ENCODE measurements at regions not wholly inside any gene's neighbourhood (a gene's known extent, or its start where the extent isn't known, plus 50 kb on each side); places are given as distances from the start of the nearest gene placed in this dataset.

DNA sequence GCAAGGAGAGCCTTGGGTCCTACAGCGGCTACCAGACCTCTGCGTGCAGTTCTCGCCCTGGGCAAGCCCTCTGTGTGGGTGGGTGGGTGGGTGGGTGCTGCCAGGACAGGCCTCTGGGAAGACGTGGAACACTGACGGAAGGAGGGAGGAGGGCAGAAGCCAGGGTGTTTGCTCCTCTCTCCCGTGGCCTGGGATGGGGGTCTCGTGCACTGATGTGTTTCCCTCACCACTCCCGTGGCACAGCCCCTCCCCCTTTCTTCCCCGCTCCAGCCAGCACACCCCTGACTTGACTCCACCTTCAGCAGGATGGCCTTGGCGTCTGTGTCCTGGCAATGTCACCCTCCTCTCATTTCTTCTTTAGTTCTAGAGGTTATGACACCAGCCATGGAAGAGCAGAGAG lies 130.0 kb downstream of the CDH26 start:
- Histone ChIP-seq H3K4me3 (replicated peaks; ENCODE audit: insufficient read depth, low read length) (no peak overlapping the region), H3K27ac (replicated peaks) (no peak overlapping the region), H3K27me3 (ENCODE audit: insufficient read depth, poor library complexity, severe bottlenecking) (no peaks in the 10 kb centered on the region)
- no peak for DNase-seq (ENCODE audit: low read depth in 1 of 2, low spot score in 1 of 2)
- no peak for TF ChIP-seq GABPA (IDR thresholded peaks at IDR 0.05; ENCODE audit: low read depth)
- no peak for TF ChIP-seq SPI1 (IDR thresholded peaks at IDR 0.05; ENCODE audit: borderline replicate concordance, low read depth)
- no peak for TF ChIP-seq POLR2AphosphoS5 (IDR thresholded peaks at IDR 0.05; ENCODE audit: low read depth)
- TF ChIP-seq, protein P1, sequence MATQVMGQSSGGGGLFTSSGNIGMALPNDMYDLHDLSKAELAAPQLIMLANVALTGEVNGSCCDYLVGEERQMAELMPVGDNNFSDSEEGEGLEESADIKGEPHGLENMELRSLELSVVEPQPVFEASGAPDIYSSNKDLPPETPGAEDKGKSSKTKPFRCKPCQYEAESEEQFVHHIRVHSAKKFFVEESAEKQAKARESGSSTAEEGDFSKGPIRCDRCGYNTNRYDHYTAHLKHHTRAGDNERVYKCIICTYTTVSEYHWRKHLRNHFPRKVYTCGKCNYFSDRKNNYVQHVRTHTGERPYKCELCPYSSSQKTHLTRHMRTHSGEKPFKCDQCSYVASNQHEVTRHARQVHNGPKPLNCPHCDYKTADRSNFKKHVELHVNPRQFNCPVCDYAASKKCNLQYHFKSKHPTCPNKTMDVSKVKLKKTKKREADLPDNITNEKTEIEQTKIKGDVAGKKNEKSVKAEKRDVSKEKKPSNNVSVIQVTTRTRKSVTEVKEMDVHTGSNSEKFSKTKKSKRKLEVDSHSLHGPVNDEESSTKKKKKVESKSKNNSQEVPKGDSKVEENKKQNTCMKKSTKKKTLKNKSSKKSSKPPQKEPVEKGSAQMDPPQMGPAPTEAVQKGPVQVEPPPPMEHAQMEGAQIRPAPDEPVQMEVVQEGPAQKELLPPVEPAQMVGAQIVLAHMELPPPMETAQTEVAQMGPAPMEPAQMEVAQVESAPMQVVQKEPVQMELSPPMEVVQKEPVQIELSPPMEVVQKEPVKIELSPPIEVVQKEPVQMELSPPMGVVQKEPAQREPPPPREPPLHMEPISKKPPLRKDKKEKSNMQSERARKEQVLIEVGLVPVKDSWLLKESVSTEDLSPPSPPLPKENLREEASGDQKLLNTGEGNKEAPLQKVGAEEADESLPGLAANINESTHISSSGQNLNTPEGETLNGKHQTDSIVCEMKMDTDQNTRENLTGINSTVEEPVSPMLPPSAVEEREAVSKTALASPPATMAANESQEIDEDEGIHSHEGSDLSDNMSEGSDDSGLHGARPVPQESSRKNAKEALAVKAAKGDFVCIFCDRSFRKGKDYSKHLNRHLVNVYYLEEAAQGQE (IDR thresholded peaks at IDR 0.05; ENCODE audit: insufficient replicate concordance, low read depth): no peak
- TF ChIP-seq, protein P2, sequence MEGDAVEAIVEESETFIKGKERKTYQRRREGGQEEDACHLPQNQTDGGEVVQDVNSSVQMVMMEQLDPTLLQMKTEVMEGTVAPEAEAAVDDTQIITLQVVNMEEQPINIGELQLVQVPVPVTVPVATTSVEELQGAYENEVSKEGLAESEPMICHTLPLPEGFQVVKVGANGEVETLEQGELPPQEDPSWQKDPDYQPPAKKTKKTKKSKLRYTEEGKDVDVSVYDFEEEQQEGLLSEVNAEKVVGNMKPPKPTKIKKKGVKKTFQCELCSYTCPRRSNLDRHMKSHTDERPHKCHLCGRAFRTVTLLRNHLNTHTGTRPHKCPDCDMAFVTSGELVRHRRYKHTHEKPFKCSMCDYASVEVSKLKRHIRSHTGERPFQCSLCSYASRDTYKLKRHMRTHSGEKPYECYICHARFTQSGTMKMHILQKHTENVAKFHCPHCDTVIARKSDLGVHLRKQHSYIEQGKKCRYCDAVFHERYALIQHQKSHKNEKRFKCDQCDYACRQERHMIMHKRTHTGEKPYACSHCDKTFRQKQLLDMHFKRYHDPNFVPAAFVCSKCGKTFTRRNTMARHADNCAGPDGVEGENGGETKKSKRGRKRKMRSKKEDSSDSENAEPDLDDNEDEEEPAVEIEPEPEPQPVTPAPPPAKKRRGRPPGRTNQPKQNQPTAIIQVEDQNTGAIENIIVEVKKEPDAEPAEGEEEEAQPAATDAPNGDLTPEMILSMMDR (IDR thresholded peaks at IDR 0.05; ENCODE audit: insufficient read depth, low read length): no peak

DNA sequence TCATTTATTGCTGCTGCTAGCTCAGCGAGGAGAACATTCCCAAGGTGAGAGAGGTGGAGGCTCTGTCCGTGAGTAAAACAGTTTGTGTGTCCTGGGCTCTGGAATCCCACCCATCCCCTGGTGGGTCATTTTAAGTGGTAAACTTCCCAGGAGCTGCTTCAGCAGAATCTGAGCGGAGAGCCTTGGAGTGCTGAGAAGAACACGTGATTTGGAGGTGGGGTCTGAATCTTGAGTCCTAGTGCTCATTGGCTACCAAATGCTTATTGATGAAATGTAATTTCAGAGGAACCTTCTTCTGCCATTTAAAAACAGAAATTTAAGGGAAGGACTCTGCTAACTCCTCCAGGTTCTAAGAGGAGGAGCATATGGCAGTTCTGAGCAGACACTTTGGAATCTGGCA lies 132.4 kb downstream of the CDH26 start:
- Histone ChIP-seq H3K4me3 (replicated peaks; ENCODE audit: insufficient read depth, low read length) (no peak overlapping the region), H3K27ac (replicated peaks) (no peak overlapping the region), H3K27me3 (ENCODE audit: insufficient read depth, poor library complexity, severe bottlenecking) (no peaks in the 10 kb centered on the region)
- TF ChIP-seq, protein P1 (IDR thresholded peaks at IDR 0.05; ENCODE audit: insufficient replicate concordance, low read depth): no peak
- no peak for TF ChIP-seq GABPA (IDR thresholded peaks at IDR 0.05; ENCODE audit: low read depth)
- TF ChIP-seq SPI1 (IDR thresholded peaks at IDR 0.05; ENCODE audit: borderline replicate concordance, low read depth): no peak
- TF ChIP-seq, protein P2 (IDR thresholded peaks at IDR 0.05; ENCODE audit: insufficient read depth, low read length): no peak
- no peak for TF ChIP-seq POLR2AphosphoS5 (IDR thresholded peaks at IDR 0.05; ENCODE audit: low read depth)
- no peak for DNase-seq (ENCODE audit: low read depth in 1 of 2, low spot score in 1 of 2)

DNA sequence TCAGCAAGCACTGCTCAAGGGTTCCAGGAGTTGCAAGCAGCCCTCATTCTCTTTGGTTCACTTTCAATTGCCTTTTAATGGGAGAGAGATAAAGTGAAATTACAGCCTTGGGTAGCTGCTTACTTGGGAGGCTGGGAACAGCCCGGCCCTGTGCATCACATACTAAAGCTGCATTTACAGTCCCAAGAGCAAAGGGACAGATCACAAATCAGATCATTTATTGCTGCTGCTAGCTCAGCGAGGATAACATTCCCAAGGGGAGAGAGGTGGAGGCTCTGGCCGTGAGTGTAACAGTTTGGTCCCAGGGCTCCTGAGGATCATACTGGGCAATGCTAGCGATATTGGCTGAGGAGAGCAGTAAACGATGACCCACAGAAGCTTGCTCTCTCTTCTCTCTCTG lies 133.1 kb downstream of the CDH26 start:
- Histone ChIP-seq H3K4me3 (replicated peaks; ENCODE audit: insufficient read depth, low read length) (no peak overlapping the region), H3K27ac (replicated peaks) (no peak overlapping the region), H3K27me3 (ENCODE audit: insufficient read depth, poor library complexity, severe bottlenecking) (no peaks in the 10 kb centered on the region)
- no peak for DNase-seq (ENCODE audit: low read depth in 1 of 2, low spot score in 1 of 2)
- no peak for TF ChIP-seq GABPA (IDR thresholded peaks at IDR 0.05; ENCODE audit: low read depth)
- TF ChIP-seq, protein P2 (IDR thresholded peaks at IDR 0.05; ENCODE audit: insufficient read depth, low read length): no peak
- TF ChIP-seq SPI1 (IDR thresholded peaks at IDR 0.05; ENCODE audit: borderline replicate concordance, low read depth): no peak
- TF ChIP-seq, protein P1 (IDR thresholded peaks at IDR 0.05; ENCODE audit: insufficient replicate concordance, low read depth): no peak
- TF ChIP-seq POLR2AphosphoS5 (IDR thresholded peaks at IDR 0.05; ENCODE audit: low read depth): no peak

Data from HL-60 (cell line).